Fibroblast of skin of right quadriceps (primary cell): ENCODE measurements at regions not wholly inside any gene's neighbourhood (a gene's known extent, or its start where the extent isn't known, plus 50 kb on each side); places are given as distances from the start of the nearest gene placed in this dataset.

Experiments
- DNase-seq: peaks from one replicate; pipeline ENCODE4 v3.0.0-alpha.2; 2013

- DNase-seq: no peak
Measured at GRCh38 chr9:119036969-119037368, 332.3 kb downstream of the BRINP1 start.

DNA sequence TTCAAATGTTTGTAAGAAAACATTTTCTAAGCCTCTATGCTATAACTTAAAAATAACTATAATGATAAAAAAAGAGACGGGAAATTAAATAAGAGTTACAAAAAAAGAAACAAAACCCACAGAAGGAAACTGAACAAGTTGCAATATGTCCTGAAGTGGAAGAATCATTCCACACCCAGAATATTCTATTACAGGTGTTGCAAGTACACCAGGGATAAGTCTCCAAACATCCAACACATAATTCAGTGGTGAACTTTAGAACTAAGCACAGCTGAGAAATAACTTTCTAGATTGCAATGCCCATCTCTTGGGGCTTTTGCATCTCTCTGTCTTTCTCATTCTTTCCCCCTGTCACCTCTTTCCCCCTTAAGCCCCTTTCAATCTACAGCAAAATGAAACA is 325.2 kb downstream of the BRINP1 start:
- no peak for DNase-seq

DNA sequence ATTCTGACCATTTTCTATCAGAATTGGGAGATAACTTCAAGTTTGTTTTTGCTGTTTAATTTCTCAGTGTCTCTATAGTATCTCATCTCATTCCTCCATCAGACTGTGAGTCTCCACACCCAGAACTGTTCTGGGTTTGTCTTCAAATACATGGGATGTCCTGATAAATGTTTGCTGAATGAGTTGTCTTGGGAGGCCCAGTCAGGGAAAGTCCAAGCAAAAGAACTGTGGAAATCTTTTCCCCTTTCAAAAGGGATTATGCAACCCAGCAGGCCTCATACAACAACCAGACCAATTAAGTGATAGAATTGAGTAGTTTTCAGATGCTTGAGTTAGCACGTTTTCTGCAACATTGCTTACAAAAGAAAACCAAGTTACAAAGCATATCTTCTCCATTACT is 324.4 kb downstream of the BRINP1 start:
- DNase-seq: peak; percentile 8

DNA sequence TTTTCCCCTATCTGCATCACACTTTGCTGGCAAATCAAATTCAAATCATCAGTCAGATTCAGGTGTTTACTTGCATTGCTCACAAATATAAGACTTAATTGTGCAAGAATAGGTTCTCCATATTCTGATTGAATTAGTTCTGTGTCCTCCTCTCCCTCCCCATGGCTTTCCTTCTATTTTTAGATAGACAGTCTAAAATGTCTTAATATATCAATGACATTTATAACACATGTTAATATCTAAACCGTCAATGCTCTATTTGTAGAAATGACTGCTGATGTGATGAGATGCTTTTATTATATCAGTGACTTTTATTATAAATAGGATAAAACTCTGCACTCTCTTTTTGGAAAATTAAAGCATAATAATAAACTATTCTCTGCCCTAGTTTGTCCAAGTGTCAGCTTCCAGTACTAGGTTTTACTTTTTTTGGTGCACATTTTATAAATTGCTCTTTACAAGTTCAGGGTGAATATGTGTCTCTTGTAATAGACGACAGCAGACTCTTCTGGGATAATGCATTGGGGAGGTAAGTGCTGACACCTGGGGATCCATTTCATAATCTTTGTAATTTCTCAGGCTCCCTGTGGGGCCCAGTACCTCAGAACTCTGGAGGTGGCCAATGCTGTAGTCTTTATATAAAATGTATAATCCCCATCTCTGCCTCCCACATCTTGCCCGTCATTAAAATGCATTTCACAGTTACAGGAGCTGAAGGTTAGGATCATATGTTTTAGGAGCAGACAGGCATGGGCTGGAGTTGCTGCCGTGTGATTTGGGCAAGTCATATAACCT is 321.5 kb downstream of the BRINP1 start:
- DNase-seq: no peak

GRCh38 chr9:119050281-119050680 is 319.0 kb downstream of the BRINP1 start:
- DNase-seq: no peak

DNA sequence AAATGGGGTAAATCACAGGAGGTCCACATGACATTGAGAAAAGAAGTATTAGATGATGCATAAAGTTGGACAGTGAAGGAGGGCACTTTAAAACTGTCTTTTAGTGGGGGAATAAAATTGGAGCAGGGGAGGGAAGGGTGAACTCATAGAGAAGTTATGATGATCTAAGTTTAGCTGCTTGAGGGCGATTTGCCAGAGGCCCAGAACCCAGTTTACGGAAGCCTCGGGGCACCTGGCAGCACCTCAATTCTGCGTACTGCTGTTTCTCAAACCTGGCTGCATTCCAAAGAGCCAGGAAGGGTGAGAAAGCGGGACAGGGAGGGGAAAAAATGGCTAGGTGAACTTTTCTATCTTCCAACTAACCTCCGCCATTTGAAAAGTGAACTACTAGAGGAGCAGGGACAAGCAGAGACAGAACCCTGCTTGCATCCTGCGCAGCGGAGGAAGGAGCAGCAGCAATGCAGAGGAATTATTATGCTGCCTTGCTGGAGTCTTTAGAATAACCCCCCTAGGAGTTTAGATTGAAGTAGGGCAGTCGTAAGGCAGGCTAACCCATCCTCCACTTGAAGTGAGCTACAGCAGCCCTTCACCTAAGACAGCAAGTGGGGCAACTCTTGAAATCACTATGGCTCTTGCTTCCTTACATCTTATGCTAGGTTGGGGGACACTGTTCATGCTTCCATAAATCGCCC is 316.8 kb downstream of the BRINP1 start:
- DNase-seq: no peak

- DNase-seq: no peak
Measured at GRCh38 chr9:119053070-119053469, 316.2 kb downstream of the BRINP1 start.

GRCh38 chr9:119060629-119061385 is 308.4 kb downstream of the BRINP1 start:
- DNase-seq: no peak

- DNase-seq: no peak
Measured at GRCh38 chr9:119071636-119072035, 297.6 kb downstream of the BRINP1 start.

GRCh38 chr9:119074017-119074416 is 295.2 kb downstream of the BRINP1 start:
- DNase-seq: no peak

DNA sequence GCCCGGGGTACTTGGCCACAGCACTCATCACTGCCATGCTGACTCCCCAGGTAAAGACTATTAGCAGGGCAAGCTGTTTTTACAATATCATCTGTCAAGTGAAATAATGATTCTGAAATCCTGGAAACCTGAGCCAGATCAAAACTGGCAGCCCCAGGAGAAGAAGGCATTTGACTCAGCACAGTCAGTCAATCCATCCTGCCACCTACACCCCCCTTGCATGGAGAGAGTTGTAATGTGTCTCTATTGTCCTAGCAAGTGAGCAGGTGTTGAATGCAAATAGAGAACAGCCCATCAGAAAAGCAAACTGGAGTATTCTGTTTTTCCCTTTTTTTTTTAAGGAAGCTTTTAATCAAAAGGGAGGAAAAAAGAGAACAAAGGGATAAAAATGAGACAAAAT is 291.2 kb downstream of the BRINP1 start:
- no peak for DNase-seq

DNA sequence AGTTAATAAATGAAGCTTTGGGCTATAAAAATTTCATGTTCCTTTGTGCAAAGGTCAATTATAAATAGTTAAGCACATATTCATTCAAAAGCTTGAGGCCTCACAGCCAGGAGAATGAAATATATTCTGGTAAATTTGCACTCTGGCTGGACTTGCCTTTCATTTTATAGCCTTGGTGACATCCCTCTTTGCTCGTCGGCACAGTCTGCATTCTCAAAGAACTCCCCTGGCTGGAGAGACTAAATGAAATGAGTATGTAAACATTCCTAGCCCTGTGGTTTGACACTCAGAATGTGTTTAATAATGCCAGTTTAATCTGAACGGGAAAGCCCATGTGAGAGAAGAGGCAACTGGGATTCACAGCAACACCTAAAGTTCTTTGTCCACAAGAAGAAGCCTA is 285.6 kb downstream of the BRINP1 start:
- DNase-seq: no peak

- no peak for DNase-seq
Measured at GRCh38 chr9:119086590-119086989, 282.6 kb downstream of the BRINP1 start.

GRCh38 chr9:119088002-119088547 is 281.2 kb downstream of the BRINP1 start:
- DNase-seq: no peak

- DNase-seq: no peak
Measured at GRCh38 chr9:119091074-119091473, 278.2 kb downstream of the BRINP1 start.

GRCh38 chr9:119092125-119092524 is 277.1 kb downstream of the BRINP1 start:
- DNase-seq: no peak

DNA sequence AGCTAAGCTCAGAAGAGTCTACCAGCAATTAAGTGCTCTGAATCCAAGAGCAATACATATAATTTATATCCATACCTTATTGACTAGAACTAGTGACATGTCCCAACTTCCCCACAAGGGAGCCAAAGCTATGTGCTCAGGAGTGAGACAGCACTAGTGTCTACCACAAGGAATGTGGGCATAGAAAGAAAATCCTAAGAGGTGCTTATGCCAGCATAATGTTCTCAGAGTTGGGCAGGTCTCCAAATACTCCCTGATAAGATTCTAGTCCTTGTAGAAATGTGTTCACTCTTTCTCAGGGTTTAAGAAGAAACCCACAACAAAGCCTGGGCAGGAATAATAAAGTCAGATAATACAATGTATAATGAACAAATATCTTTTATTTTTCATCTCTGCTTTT is 275.1 kb downstream of the BRINP1 start:
- DNase-seq: no peak

GRCh38 chr9:119095072-119095471 is 274.2 kb downstream of the BRINP1 start:
- no peak for DNase-seq

DNA sequence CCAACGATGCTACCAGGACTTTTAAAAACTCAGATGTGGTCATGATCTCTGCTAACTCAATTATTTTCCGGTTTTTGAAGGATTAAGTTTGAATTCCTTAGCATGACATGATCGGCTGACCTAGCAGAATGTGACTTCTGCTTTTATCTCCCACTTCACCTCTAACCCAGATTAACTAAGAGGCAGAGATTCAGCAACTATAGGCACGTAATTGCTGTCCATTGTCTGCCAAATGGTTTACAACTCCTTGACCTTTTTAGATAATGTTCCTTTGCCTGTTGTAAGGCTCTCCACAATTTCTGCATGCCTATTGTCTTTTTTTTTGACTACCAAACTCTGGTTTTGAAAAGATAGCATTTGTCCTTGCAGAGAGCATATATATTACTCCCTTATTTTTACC is 268.2 kb downstream of the BRINP1 start:
- DNase-seq: no peak

DNA sequence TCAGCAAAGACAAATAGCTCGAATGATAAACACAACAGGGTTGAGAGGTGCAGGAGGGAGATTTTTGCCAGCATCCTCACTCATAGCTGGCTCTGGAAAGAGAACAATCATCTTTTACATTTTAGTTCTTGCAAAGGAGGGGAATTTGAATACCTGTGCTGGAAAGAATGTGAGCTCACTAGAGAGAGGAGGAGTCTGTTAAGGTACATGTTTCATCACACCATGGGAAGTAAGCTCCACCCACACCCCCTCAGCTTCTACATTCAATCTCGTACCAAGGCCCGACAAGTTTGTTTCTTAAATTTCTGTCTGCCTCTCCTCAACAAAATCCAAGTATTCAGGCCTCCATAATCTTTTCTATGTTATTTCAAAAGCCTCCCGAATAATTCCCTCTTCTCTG is 254.6 kb downstream of the BRINP1 start:
- no peak for DNase-seq
